Panc1 (cell line): ENCODE measurements at regions not wholly inside any gene's neighbourhood (a gene's known extent, or its start where the extent isn't known, plus 50 kb on each side); places are given as distances from the start of the nearest gene placed in this dataset.

ENCODE experiments used
- ATAC-seq: fragments of 200-7000 bp; cut with Tn5 transposase; 2 replicates; pipeline ENCODE4 v1.9.1; 2020; ENCODE audit warnings: mild to moderate bottlenecking, moderate library complexity
- BruUV-seq: library from RNA; stranded (reverse); fragments of 400-500 nt; replicated peaks from 2 replicates; lab custom pipeline; 2021; lab: Mats Ljungman, UMichigan
- CTCF ChIA-PET: fragments of 300-600 bp; sonication (Branson Sonifier 250); formaldehyde crosslinking; loops from one replicate; lab custom pipeline; 2022; ENCODE audit warnings: antibody characterized with exemption; lab: Charles Lee
- POLR2A ChIA-PET: fragments of 300-600 bp; sonication (Branson Sonifier 250); formaldehyde crosslinking; loops from one replicate; lab custom pipeline; 2022; ENCODE audit warnings: antibody characterized with exemption; lab: Charles Lee
- DNase-seq: peaks from one replicate; pipeline ENCODE4 v3.0.0-alpha.2; 2010; ENCODE audit warnings: low read depth, low spot score
- H3K27ac ChIP-seq: 2 replicates; pipeline ENCODE4 v1.5.1; 2011; ENCODE audit warnings: mild to moderate bottlenecking, low read length, inconsistent platforms
- H3K27me3 ChIP-seq: fragments of 200-500 bp; sonication (Bioruptor generic); 2 replicates; pipeline ENCODE4 v1.6.0; 2014; ENCODE audit warnings: low read length, inconsistent platforms; ENCODE audit not compliant: control insufficient read depth, insufficient read depth
- H3K36me3 ChIP-seq: fragments of 200-500 bp; sonication (Bioruptor generic); 2 replicates; pipeline ENCODE4 v1.5.1; 2014; ENCODE audit warnings: inconsistent platforms, mild to moderate bottlenecking, low read length, moderate library complexity; ENCODE audit not compliant: control insufficient read depth, insufficient read depth
- H3K4me1 ChIP-seq: 2 replicates; pipeline ENCODE4 v1.5.1; 2011; ENCODE audit warnings: inconsistent platforms, mild to moderate bottlenecking, low read length, moderate library complexity; ENCODE audit not compliant: control insufficient read depth, insufficient read depth
- H3K4me3 ChIP-seq, 2 experiments: 2 replicates each; pipeline ENCODE4 v1.5.1; 2011 to 2012; ENCODE audit warnings: low read depth in 2 of 2, low read length in 2 of 2, mild to moderate bottlenecking in 2 of 2, inconsistent platforms in 1 of 2, moderate library complexity in 1 of 2
- H3K9me3 ChIP-seq: fragments of 200-500 bp; sonication (Bioruptor generic); 2 replicates; pipeline ENCODE4 v1.5.1; 2014; ENCODE audit warnings: low read depth, mild to moderate bottlenecking, inconsistent platforms, low read length, moderate library complexity; ENCODE audit not compliant: control insufficient read depth, insufficient read depth
- CTCF ChIP-seq: fragments of 450-650 bp; IDR thresholded peaks from 2 replicates; pipeline ENCODE4 v1.5.1; 2017; ENCODE audit warnings: mild to moderate bottlenecking
- POLR2AphosphoS5 ChIP-seq: IDR thresholded peaks from 2 replicates; pipeline ENCODE4 v1.6.1; 2012; ENCODE audit warnings: mild to moderate bottlenecking, low read depth, low read length, moderate library complexity
- SIN3A ChIP-seq: IDR thresholded peaks from 2 replicates; pipeline ENCODE4 v1.6.1; 2012; ENCODE audit warnings: low read depth, mild to moderate bottlenecking, low read length, moderate library complexity, borderline replicate concordance; ENCODE audit not compliant: insufficient read depth
- TCF7L2 ChIP-seq: IDR thresholded peaks from 2 replicates; pipeline ENCODE4 v1.6.1; 2011; ENCODE audit warnings: mild to moderate bottlenecking, low read depth, low read length, inconsistent platforms
- in situ Hi-C: cut with HindIII; loops from 2 replicates; pipeline ENCODE4 v1.10.0; 2016; ENCODE audit warnings: low sequenced_read_pairs, low pct_unique_long_range_greater_than_20kb
- intact Hi-C: fragments of 100-400 bp; cut with micrococcal nuclease; formaldehyde crosslinking; loops from one replicate; pipeline ENCODE4 v1.10.0; 2022; ENCODE audit not compliant: unreplicated experiment
- TF ChIP-seq, protein P1 (sequence below), 2 experiments: IDR thresholded peaks; 2 replicates each; pipeline ENCODE4 v1.6.1; 2011 to 2012; ENCODE audit warnings: low read depth in 2 of 2, control low read depth in 1 of 2, low read length in 1 of 2, mild to moderate bottlenecking in 1 of 2, moderate library complexity in 1 of 2; ENCODE audit not compliant: insufficient read depth in 1 of 2

GRCh38 chr5:122719991-122720746, 54.7 kb upstream of the SNX2 start:
- Histone ChIP-seq H3K27me3 (no peaks in the 10 kb centered on the region), H3K9me3 (no peaks in the 10 kb centered on the region), H3K27ac (no peak overlapping the region), H3K4me3 (no peak overlapping the region), H3K4me1 (no peaks in the 10 kb centered on the region), H3K36me3 (no peaks in the 10 kb centered on the region)
- ATAC-seq: no peak
- TF ChIP-seq CTCF (no peak), SIN3A (no peak), POLR2AphosphoS5 (no peak), TCF7L2 (no peak)
- TF ChIP-seq, protein P1, sequence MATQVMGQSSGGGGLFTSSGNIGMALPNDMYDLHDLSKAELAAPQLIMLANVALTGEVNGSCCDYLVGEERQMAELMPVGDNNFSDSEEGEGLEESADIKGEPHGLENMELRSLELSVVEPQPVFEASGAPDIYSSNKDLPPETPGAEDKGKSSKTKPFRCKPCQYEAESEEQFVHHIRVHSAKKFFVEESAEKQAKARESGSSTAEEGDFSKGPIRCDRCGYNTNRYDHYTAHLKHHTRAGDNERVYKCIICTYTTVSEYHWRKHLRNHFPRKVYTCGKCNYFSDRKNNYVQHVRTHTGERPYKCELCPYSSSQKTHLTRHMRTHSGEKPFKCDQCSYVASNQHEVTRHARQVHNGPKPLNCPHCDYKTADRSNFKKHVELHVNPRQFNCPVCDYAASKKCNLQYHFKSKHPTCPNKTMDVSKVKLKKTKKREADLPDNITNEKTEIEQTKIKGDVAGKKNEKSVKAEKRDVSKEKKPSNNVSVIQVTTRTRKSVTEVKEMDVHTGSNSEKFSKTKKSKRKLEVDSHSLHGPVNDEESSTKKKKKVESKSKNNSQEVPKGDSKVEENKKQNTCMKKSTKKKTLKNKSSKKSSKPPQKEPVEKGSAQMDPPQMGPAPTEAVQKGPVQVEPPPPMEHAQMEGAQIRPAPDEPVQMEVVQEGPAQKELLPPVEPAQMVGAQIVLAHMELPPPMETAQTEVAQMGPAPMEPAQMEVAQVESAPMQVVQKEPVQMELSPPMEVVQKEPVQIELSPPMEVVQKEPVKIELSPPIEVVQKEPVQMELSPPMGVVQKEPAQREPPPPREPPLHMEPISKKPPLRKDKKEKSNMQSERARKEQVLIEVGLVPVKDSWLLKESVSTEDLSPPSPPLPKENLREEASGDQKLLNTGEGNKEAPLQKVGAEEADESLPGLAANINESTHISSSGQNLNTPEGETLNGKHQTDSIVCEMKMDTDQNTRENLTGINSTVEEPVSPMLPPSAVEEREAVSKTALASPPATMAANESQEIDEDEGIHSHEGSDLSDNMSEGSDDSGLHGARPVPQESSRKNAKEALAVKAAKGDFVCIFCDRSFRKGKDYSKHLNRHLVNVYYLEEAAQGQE (IDR thresholded peaks at IDR 0.05; ENCODE audit: insufficient read depth in 1 of 2, low read depth in 2 of 2, low read length in 1 of 2): no peak
- CTCF ChIA-PET: no interaction called here
- in situ Hi-C loops: no loop called here
- DNase-seq: no peak
- POLR2A ChIA-PET: no interaction called here
- intact Hi-C loops: no loop called here
- BruUV-seq: no TSS peak

DNA sequence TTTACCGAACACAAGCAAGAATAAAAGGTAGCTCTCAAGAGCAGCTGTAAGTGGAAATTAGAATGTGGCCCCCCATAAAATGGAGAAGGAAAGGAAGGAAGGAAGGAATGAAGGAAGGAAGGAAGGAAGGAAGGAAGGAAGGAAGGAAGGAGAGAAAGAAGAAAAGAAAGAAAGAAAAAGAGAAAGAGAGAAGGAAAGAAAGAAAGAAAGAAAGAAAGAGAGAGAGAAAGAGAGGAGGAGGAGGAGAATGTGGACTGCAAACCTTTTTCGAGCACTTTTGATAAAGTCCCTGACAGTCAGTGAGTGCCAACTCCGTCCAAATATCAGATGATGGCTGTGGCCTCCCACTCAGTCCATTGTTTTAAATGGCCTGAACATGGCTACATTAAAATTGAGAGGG, 53.8 kb upstream of the SNX2 start:
- no TSS peak for BruUV-seq
- ATAC-seq (no peak), DNase-seq (no peak)
- no peak overlapping the region for H3K27ac ChIP-seq
- no peaks in the 10 kb centered on the region for H3K4me1 ChIP-seq
- intact Hi-C loops (no loop called here), in situ Hi-C loops (no loop called here)
- no peaks in the 10 kb centered on the region for H3K27me3 ChIP-seq
- POLR2A ChIA-PET: no interaction called here
- CTCF ChIA-PET: no interaction called here
- TF ChIP-seq SIN3A: no peak
- TF ChIP-seq, protein P1 (IDR thresholded peaks at IDR 0.05; ENCODE audit: insufficient read depth in 1 of 2, low read depth in 2 of 2, low read length in 1 of 2): no peak
- no peak for TF ChIP-seq POLR2AphosphoS5
- TF ChIP-seq CTCF: no peak
- TF ChIP-seq TCF7L2: no peak
- no peak overlapping the region for H3K4me3 ChIP-seq
- H3K9me3 ChIP-seq: no peaks in the 10 kb centered on the region
- no peaks in the 10 kb centered on the region for H3K36me3 ChIP-seq
